Lower lobe of right lung (tissue), 2 donors: ENCODE measurements at regions not wholly inside any gene's neighbourhood (a gene's known extent, or its start where the extent isn't known, plus 50 kb on each side); places are given as distances from the start of the nearest gene placed in this dataset.
A peak's percentile ranks its signal among the peaks of the same experiment; 100 is the strongest.

Experiments used
- ATAC-seq, 2 donors: fragments of 200-7000 bp; cut with Tn5 transposase; one replicate each; pipeline ENCODE4 v1.9.1; 2020 to 2022; ENCODE audit warnings: mild to moderate bottlenecking in 2 of 2, moderate library complexity in 2 of 2
- DNase-seq: peaks from one replicate; pipeline ENCODE4 v3.0.0-alpha.2; 2020
- H3K27ac ChIP-seq: fragments of 200-600 bp; one replicate; pipeline ENCODE4 v1.8.0; 2022
- H3K27me3 ChIP-seq: fragments of 200-600 bp; one replicate; pipeline ENCODE4 v1.8.0; 2022; ENCODE audit warnings: low read depth
- H3K36me3 ChIP-seq: fragments of 200-600 bp; one replicate; pipeline ENCODE4 v1.8.0; 2022; ENCODE audit warnings: mild to moderate bottlenecking
- H3K4me1 ChIP-seq: fragments of 200-600 bp; one replicate; pipeline ENCODE4 v1.8.0; 2022
- H3K4me3 ChIP-seq: fragments of 200-600 bp; one replicate; pipeline ENCODE4 v1.8.0; 2022; ENCODE audit warnings: mild to moderate bottlenecking
- H3K9me3 ChIP-seq: fragments of 200-600 bp; one replicate; pipeline ENCODE4 v1.8.0; 2022
- intact Hi-C: fragments of 100-400 bp; cut with DNase I; formaldehyde crosslinking; loops from one replicate; pipeline ENCODE4 v1.11.0; 2022
- TF ChIP-seq, protein P1 (sequence below): fragments of 200-600 bp; IDR thresholded peaks from one replicate; pipeline ENCODE4 v1.8.0; 2022; ENCODE audit warnings: antibody characterized with exemption, mild to moderate bottlenecking
- donor health status: DM: no; HTN: yes; CAD: no; lungs with severe emphysema.

DNA sequence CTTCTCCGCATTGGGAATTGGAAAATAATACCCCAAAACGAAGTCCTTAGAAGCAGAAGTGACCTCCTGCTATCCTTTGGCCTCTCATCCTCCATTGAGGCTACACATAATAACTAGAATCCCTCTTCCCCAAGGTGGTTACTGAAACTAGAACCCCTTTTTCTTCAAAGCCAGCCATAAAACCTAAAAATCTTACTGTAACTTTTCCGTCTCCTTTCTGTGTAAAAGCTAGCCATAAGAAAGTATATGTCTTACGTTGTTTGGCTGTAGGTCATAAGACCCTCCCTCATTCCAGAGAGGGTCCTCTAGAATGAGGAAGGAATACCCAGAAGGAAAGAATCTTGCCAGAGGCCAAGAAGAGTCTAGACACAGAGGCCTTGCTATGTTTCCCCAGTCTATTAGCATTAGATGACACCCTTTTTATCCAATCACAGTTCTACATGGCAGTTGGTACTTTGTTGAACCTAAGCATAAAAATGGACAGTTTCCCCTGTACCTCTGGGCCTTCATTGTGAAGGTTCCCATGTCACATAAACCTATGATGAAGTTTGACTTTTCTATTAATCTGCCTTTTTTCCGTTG is 133.9 kb upstream of the BTN3A2 start:
- TF ChIP-seq, protein P1, sequence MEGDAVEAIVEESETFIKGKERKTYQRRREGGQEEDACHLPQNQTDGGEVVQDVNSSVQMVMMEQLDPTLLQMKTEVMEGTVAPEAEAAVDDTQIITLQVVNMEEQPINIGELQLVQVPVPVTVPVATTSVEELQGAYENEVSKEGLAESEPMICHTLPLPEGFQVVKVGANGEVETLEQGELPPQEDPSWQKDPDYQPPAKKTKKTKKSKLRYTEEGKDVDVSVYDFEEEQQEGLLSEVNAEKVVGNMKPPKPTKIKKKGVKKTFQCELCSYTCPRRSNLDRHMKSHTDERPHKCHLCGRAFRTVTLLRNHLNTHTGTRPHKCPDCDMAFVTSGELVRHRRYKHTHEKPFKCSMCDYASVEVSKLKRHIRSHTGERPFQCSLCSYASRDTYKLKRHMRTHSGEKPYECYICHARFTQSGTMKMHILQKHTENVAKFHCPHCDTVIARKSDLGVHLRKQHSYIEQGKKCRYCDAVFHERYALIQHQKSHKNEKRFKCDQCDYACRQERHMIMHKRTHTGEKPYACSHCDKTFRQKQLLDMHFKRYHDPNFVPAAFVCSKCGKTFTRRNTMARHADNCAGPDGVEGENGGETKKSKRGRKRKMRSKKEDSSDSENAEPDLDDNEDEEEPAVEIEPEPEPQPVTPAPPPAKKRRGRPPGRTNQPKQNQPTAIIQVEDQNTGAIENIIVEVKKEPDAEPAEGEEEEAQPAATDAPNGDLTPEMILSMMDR = no peak
- Histone ChIP-seq H3K4me3 (no peak overlapping the region), H3K27me3 (peaks cover 62% of the 10 kb centered on the region), H3K9me3 (no peaks in the 10 kb centered on the region), H3K4me1 (peaks cover 19% of the 10 kb centered on the region), H3K27ac (no peak overlapping the region), H3K36me3 (no peaks in the 10 kb centered on the region)
- DNase-seq (no peak), ATAC-seq (no peak)
- intact Hi-C loops = no loop called here

DNA sequence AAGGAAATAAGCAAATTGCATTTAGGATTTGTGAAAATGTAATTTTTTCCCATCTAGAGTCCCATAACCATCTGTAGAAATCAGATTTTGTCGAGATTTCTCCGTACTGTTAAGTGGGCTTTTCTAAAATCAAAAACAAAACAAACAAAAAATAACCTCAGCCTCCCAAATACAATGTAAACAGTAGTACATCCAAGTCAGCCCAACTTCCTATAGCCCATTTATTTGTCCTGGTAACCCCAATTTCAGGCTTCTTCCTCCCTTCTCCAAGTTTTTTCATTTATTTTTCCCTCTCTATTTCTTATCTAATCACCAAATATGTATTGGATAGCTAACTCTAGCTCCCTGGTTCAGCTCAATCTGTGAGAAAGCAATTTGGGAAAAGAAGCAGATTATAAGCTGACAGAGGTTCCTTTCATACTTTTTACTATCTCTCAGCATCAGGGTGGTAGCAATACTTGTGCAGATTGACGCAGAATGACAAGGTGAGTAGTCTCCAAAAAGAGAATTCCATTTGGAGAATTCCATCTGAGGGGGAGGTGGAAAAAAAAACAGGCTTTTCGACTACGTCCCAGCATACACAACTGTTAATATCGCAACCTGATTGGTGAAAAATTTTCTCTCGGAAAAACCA is 132.6 kb upstream of the BTN3A2 start:
- ATAC-seq (no peak), DNase-seq (no peak)
- no peaks in the 10 kb centered on the region for H3K9me3 ChIP-seq
- peaks cover 19% of the 10 kb centered on the region for H3K4me1 ChIP-seq
- TF ChIP-seq, protein P1 = no peak
- peaks cover 64% of the 10 kb centered on the region for H3K27me3 ChIP-seq
- intact Hi-C loops = no loop called here
- H3K27ac ChIP-seq = no peak overlapping the region
- no peak overlapping the region for H3K4me3 ChIP-seq
- H3K36me3 ChIP-seq = no peaks in the 10 kb centered on the region

DNA sequence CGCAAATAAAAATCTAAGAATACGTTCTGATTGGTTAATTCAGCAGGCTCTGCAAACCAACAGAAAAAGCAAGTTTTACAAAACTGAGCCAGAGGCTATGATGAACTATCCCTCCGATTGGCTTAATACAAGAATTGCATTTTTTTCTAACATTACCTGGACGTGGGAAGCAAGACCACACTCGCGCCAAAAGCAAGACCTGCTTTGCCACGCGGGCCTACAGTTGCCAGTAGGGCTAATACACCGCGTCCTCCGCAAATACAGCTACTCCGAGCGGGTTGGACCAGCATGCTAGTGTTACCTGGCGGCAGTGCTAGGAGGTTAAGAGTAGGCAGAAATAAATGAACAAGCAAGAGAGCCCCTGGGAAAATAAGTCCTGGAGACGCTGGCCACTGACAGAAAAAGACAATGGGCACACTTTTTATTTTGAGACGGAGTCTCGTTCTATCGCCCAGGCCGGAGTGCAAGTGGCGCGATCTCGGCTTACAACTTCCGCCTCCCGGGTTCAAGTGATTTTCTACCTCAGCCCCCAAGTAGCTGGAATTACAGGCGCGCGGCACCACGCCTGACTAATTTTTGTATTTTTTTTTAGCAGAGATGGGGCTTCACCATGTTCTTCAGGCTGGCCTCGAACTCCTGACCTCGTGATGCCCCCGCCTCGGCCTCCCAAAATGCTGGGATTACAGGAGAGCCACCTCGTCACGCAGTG is 131.9 kb upstream of the BTN3A2 start:
- ATAC-seq (peak in 1 of 2 donors; percentile 35), DNase-seq (no peak)
- TF ChIP-seq, protein P1 = no peak
- peak overlapping the region; percentile 90 for H3K27ac ChIP-seq
- peaks cover 19% of the 10 kb centered on the region for H3K4me1 ChIP-seq
- H3K27me3 ChIP-seq = peaks cover 59% of the 10 kb centered on the region
- H3K36me3 ChIP-seq = no peaks in the 10 kb centered on the region
- no peaks in the 10 kb centered on the region for H3K9me3 ChIP-seq
- intact Hi-C loops = no loop called here
- H3K4me3 ChIP-seq = peak overlapping the region; percentile 53

DNA sequence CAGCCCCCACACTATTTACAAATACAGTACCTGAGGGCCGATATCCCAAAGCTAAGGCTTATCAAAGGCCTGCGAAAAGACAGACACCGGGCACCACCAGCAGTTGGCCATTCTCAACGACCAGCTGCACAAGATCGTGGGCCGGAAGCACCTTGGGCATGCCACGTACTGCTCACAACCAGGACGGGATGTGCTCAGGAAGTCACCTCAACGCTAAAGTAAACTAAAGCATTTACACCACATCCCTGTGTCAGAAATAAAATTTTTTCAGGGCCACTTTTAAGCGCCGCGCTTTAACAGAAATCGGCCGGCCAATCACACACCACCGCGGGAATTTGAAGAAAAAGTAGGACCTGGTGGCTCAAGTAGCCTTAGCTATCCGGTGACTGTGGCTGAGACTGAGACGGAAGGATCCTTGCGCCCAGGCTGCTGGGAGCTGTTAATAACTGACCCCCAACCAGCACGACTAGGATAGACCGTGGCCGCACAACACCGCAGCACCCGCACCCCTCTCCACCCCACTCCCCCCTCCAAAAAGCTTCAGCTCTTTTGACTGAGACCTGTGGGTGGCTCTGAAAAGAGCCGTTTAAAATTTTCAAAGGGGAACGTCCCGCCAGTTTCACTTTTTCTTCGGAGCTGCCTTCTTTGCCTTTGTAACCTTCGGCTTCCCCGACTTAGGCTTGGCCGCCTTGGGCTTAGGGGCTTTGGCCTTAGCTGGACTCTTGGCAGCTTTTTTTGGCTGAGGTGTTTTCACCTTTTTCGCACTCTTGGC is 131.2 kb upstream of the BTN3A2 start:
- Histone ChIP-seq H3K27ac (peak overlapping the region; percentile 90), H3K27me3 (peaks cover 54% of the 10 kb centered on the region)
- peak; percentile 74 for DNase-seq

More for the DNA sequence above, 131.2 kb upstream of the BTN3A2 start:
- no peaks in the 10 kb centered on the region for H3K36me3 ChIP-seq
- TF ChIP-seq, protein P1 = no peak
- intact Hi-C loops = no loop called here
- peaks cover 19% of the 10 kb centered on the region for H3K4me1 ChIP-seq
- H3K9me3 ChIP-seq = no peaks in the 10 kb centered on the region
- H3K4me3 ChIP-seq = peak overlapping the region; percentile 53
- ATAC-seq = peak; percentile 82 to 85
